RWPE2 (cell line): ENCODE measurements at regions not wholly inside any gene's neighbourhood (a gene's known extent, or its start where the extent isn't known, plus 50 kb on each side); places are given as distances from the start of the nearest gene placed in this dataset.

Experiments
- ATAC-seq: fragments of 200-7000 bp; cut with Tn5 transposase; 3 replicates; pipeline ENCODE4 v1.9.1; 2021; ENCODE audit warnings: low read depth
- DNase-seq: peaks from one replicate; pipeline ENCODE4 v3.0.0-alpha.2; 2020; ENCODE audit warnings: low spot score
- H3K27ac ChIP-seq: fragments of 450-650 bp; 2 replicates; pipeline ENCODE4 v1.5.1; 2017; ENCODE audit warnings: mild to moderate bottlenecking; ENCODE audit not compliant: poor library complexity, severe bottlenecking
- H3K27me3 ChIP-seq: fragments of 250-450 bp; sonication (Bioruptor Pico); 2 replicates; pipeline ENCODE4 v1.5.1; 2021; ENCODE audit warnings: mild to moderate bottlenecking, moderate library complexity; ENCODE audit not compliant: insufficient read depth, poor library complexity, severe bottlenecking
- H3K36me3 ChIP-seq: fragments of 250-450 bp; sonication (Bioruptor Pico); 2 replicates; pipeline ENCODE4 v1.5.1; 2020; ENCODE audit warnings: low read depth, mild to moderate bottlenecking, moderate library complexity
- H3K4me1 ChIP-seq: fragments of 250-450 bp; sonication (Bioruptor Pico); 2 replicates; pipeline ENCODE4 v1.5.1; 2021; ENCODE audit warnings: mild to moderate bottlenecking, moderate library complexity; ENCODE audit not compliant: insufficient read depth, poor library complexity, severe bottlenecking
- H3K4me3 ChIP-seq: fragments of 250-450 bp; sonication (Bioruptor Pico); 2 replicates; pipeline ENCODE4 v1.5.1; 2021; ENCODE audit warnings: mild to moderate bottlenecking, moderate library complexity; ENCODE audit not compliant: severe bottlenecking
- H3K9me3 ChIP-seq: fragments of 250-450 bp; sonication (Bioruptor Pico); 2 replicates; pipeline ENCODE4 v1.5.1; 2021; ENCODE audit warnings: mild to moderate bottlenecking, moderate library complexity; ENCODE audit not compliant: severe bottlenecking
- TF ChIP-seq, protein P1 (sequence below): fragments of 450-650 bp; IDR thresholded peaks from one replicate; pipeline ENCODE4 v1.5.1; 2017; ENCODE audit warnings: mild to moderate bottlenecking, moderate library complexity; ENCODE audit not compliant: poor library complexity, severe bottlenecking

DNA sequence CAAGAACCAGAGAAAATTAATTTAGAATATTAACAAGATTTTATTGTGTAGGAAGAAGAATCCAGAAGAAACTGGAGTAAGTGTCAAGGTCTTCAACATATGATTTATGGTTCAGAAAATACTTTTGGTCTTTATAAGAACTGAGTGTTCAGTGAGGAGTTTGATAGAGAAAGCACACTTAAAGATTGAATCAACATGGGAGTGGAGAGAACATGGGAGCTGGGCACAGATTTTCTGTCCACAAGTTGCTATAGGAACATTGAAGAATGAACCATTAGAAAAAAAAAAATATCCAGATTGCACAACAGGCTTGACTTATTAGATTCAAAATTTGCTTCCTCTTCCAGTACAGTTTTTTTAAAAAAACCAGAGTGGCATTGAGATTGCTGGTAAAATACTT is 601.2 kb upstream of the GNPDA2 start:
- Histone ChIP-seq H3K4me3 (no peak overlapping the region), H3K4me1 (no peaks in the 10 kb centered on the region), H3K27me3 (no peaks in the 10 kb centered on the region), H3K27ac (no peak overlapping the region), H3K36me3 (no peaks in the 10 kb centered on the region), H3K9me3 (no peaks in the 10 kb centered on the region)
- TF ChIP-seq, protein P1, sequence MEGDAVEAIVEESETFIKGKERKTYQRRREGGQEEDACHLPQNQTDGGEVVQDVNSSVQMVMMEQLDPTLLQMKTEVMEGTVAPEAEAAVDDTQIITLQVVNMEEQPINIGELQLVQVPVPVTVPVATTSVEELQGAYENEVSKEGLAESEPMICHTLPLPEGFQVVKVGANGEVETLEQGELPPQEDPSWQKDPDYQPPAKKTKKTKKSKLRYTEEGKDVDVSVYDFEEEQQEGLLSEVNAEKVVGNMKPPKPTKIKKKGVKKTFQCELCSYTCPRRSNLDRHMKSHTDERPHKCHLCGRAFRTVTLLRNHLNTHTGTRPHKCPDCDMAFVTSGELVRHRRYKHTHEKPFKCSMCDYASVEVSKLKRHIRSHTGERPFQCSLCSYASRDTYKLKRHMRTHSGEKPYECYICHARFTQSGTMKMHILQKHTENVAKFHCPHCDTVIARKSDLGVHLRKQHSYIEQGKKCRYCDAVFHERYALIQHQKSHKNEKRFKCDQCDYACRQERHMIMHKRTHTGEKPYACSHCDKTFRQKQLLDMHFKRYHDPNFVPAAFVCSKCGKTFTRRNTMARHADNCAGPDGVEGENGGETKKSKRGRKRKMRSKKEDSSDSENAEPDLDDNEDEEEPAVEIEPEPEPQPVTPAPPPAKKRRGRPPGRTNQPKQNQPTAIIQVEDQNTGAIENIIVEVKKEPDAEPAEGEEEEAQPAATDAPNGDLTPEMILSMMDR: no peak
- ATAC-seq: no peak
- no peak for DNase-seq

DNA sequence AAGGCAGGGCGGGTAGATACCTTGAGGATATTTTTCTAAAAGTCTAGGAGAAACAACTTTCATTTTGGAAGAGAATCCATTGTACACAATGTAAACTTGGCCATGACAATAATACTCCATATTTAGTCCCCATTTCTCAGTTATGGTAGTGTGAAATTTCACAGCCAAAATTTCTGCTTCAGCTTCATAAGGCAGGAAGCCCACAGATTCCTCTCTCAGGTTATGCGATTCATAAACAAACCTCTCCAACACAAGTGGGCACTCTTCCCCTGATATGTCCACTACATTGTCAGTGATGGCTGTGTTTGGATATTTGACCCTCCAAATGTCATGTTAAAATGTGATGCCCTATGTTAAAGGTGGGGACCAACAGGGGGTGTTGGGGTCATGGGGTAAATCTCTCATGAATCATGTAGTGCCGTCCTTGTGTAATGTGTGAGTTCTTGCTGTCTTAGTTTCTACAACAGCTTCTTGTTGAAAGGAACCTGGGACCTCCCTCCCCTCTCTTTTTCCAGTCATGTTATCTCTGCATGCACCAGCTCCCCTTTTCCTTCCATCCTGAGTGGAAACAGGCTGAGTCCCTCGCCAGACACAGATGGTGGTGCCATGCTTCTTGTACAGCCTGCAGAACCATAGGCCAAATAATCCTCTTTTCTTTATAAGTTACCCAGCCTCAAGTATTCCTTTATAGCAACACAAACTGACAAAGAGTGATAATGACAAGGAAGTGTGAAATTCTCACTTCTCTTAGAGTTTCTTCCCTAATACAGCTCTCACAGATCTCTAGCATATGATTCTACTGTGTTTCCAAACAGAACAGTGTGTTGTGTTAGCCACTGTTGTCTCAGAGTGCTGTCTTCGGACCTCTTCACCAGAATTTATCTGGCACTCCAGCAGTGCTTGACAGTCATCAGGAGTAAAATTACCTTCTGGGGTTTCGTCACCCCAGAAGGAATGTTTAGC is 598.4 kb upstream of the GNPDA2 start:
- ATAC-seq (no peak), DNase-seq (no peak)
- TF ChIP-seq, protein P1: no peak
- no peaks in the 10 kb centered on the region for H3K4me1 ChIP-seq
- no peaks in the 10 kb centered on the region for H3K36me3 ChIP-seq
- H3K27ac ChIP-seq: no peak overlapping the region
- no peak overlapping the region for H3K4me3 ChIP-seq
- H3K27me3 ChIP-seq: no peaks in the 10 kb centered on the region
- H3K9me3 ChIP-seq: no peaks in the 10 kb centered on the region

DNA sequence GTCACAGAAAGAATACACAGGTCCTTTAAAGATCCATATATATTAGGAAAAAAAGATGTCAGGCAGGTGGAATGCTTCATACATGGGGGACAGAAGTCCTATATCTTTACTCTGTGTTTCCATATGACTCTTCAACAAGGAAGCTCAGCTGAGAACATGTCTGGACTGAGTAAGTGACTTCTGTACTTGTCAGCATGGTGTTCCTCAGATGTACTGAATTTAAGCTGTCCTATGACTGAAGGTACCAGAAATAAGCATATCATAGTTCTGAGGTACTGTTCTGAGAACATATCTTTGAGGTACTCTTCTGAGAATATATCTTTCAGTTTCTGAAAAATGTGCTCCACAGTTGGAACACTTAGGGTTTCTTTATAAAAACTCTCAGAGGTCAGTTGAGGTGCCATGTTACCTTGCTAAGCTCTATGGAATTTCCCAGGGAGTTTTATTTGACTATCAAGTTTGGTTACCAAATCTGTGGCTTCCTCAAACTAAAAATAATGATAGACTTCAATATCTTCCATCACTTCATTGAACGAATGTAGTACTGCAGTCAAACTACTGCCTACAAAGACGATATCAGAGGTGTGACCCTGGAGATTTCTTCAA is 597.2 kb upstream of the GNPDA2 start:
- no peak overlapping the region for H3K4me3 ChIP-seq
- no peak overlapping the region for H3K27ac ChIP-seq
- no peaks in the 10 kb centered on the region for H3K4me1 ChIP-seq
- DNase-seq: no peak
- TF ChIP-seq, protein P1: no peak
- no peak for ATAC-seq
- H3K27me3 ChIP-seq: no peaks in the 10 kb centered on the region
- no peaks in the 10 kb centered on the region for H3K9me3 ChIP-seq
- H3K36me3 ChIP-seq: no peaks in the 10 kb centered on the region

DNA sequence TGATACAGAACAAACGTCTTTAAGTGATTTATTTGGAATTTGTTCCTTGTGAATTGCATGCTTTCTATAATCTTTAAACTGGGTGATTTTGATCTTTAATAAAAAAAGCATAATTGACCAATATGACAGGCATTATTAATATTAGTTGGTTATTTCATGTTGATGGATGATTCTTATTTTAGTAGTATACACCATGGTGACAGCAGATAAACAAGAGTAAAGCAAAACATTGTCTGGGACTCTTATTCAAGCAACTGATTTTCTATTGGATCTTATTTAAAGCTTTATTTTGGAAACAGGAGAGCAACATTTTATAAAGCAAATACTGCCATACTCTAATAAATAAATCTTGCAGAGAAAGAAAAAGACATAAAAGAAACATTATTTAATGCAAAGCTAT is 591.4 kb upstream of the GNPDA2 start:
- DNase-seq (no peak), ATAC-seq (no peak)
- no peak overlapping the region for H3K4me3 ChIP-seq
- peaks cover 9% of the 10 kb centered on the region for H3K4me1 ChIP-seq
- TF ChIP-seq, protein P1: no peak
- no peak overlapping the region for H3K27ac ChIP-seq
- H3K36me3 ChIP-seq: no peaks in the 10 kb centered on the region
- H3K9me3 ChIP-seq: no peaks in the 10 kb centered on the region
- no peaks in the 10 kb centered on the region for H3K27me3 ChIP-seq
